OCI-LY1 (cell line): ENCODE measurements at regions not wholly inside any gene's neighbourhood (a gene's known extent, or its start where the extent isn't known, plus 50 kb on each side); places are given as distances from the start of the nearest gene placed in this dataset.

Source experiments
- EZH2 ChIP-seq: fragments of 200-600 bp; sonication (generic), shearing (Covaris generic); IDR thresholded peaks from 2 replicates; pipeline ENCODE4 v1.8.0; 2017; ENCODE audit warnings: borderline replicate concordance, mixed run types, mild to moderate bottlenecking, antibody characterized with exemption, low read length, moderate library complexity, mixed read lengths
- TF ChIP-seq, protein P1 (sequence below): fragments of 200-600 bp; sonication (generic), shearing (Covaris generic); IDR thresholded peaks from 2 replicates; pipeline ENCODE4 v1.5.1; 2017; ENCODE audit warnings: mild to moderate bottlenecking, antibody characterized with exemption, low read length, moderate library complexity, mixed read lengths

DNA sequence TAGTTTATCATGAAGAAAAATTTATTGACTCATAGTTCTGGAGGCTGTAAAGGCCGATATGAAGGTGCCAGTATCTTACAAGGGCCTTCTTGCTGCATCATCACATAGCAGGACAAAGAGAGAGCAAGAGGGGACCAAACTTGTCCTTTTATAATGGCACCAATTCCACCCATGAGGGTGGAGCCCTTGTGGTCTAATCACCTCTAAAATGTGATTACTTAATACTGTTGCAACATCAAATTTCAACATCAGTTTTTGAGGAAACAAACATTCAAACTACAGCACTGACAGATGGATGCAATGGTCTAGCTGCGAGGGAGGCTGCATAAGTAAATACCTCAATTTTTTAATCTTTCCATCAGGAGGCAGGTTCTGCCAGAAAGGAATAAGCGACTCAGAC lies 76.7 kb upstream of the LAMA2 start:
- no peak for TF ChIP-seq EZH2
- TF ChIP-seq, protein P1, sequence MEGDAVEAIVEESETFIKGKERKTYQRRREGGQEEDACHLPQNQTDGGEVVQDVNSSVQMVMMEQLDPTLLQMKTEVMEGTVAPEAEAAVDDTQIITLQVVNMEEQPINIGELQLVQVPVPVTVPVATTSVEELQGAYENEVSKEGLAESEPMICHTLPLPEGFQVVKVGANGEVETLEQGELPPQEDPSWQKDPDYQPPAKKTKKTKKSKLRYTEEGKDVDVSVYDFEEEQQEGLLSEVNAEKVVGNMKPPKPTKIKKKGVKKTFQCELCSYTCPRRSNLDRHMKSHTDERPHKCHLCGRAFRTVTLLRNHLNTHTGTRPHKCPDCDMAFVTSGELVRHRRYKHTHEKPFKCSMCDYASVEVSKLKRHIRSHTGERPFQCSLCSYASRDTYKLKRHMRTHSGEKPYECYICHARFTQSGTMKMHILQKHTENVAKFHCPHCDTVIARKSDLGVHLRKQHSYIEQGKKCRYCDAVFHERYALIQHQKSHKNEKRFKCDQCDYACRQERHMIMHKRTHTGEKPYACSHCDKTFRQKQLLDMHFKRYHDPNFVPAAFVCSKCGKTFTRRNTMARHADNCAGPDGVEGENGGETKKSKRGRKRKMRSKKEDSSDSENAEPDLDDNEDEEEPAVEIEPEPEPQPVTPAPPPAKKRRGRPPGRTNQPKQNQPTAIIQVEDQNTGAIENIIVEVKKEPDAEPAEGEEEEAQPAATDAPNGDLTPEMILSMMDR, result no peak
